HG02610 (cell line): ENCODE measurements at regions not wholly inside any gene's neighbourhood (a gene's known extent, or its start where the extent isn't known, plus 50 kb on each side); places are given as distances from the start of the nearest gene placed in this dataset.
"Not testable (repeated sequence)": the region's sequence is repeated elsewhere in the genome, so short reads cannot be mapped to it uniquely, and the experiment has no call there.

Source experiments
- ATAC-seq: cut with Tn5 transposase; IDR thresholded peaks from one replicate; pipeline ENCODE4 v1.9.1; 2021; ENCODE audit warnings: mild to moderate bottlenecking, moderate library complexity; ENCODE audit not compliant: unreplicated experiment

- ATAC-seq, result no peak
These were observed 452.1 kb upstream of the RASGRP1 start for GRCh38 chr15:39016706-39017105.

GRCh38 chr15:39018966-39019365 lies 454.4 kb upstream of the RASGRP1 start:
- no peak for ATAC-seq

- no peak for ATAC-seq
These were observed 456.7 kb upstream of the RASGRP1 start for GRCh38 chr15:39021341-39021740.

GRCh38 chr15:39022532-39023305 lies 458.1 kb upstream of the RASGRP1 start:
- ATAC-seq, result no peak

- no peak for ATAC-seq
These were observed 460.7 kb upstream of the RASGRP1 start for GRCh38 chr15:39025321-39025720.

GRCh38 chr15:39025881-39026280 lies 461.3 kb upstream of the RASGRP1 start:
- ATAC-seq, result no peak

- no peak for ATAC-seq
These were observed 463.5 kb upstream of the RASGRP1 start for GRCh38 chr15:39028069-39028468.

- ATAC-seq, result no peak
These were observed 465.1 kb upstream of the RASGRP1 start for GRCh38 chr15:39029741-39030140.

- no peak for ATAC-seq
These were observed 465.9 kb upstream of the RASGRP1 start for GRCh38 chr15:39030291-39031070.

- no peak for ATAC-seq
These were observed 467.0 kb upstream of the RASGRP1 start for GRCh38 chr15:39031596-39031995.

GRCh38 chr15:39034816-39035215 lies 470.2 kb upstream of the RASGRP1 start:
- no peak for ATAC-seq

- not testable (repeated sequence) for ATAC-seq
These were observed 473.0 kb upstream of the RASGRP1 start for GRCh38 chr15:39037611-39038010.

- no peak for ATAC-seq
These were observed 476.2 kb upstream of the RASGRP1 start for GRCh38 chr15:39040861-39041260.

GRCh38 chr15:39041979-39042495 lies 477.4 kb upstream of the RASGRP1 start:
- no peak for ATAC-seq

- no peak for ATAC-seq
These were observed 487.2 kb upstream of the RASGRP1 start for GRCh38 chr15:39051626-39052322.

- ATAC-seq, result no peak
These were observed 487.7 kb upstream of the RASGRP1 start for GRCh38 chr15:39052323-39052705.

- ATAC-seq, result no peak
These were observed 488.9 kb upstream of the RASGRP1 start for GRCh38 chr15:39053480-39053879.

- ATAC-seq, result no peak
These were observed 489.6 kb upstream of the RASGRP1 start for GRCh38 chr15:39054128-39054732.

- no peak for ATAC-seq
These were observed 491.7 kb upstream of the RASGRP1 start for GRCh38 chr15:39056357-39056756.

- ATAC-seq, result no peak
These were observed 493.9 kb upstream of the RASGRP1 start for GRCh38 chr15:39058351-39059131.
